Neural cell (in vitro differentiated cells): ENCODE measurements at regions not wholly inside any gene's neighbourhood (a gene's known extent, or its start where the extent isn't known, plus 50 kb on each side); places are given as distances from the start of the nearest gene placed in this dataset.
"Not testable (repeated sequence)": the region's sequence is repeated elsewhere in the genome, so short reads cannot be mapped to it uniquely, and the experiment has no call there.

Source experiments
- H2AFZ ChIP-seq: fragments of 200-600, 300-800 bp; sonication (generic), shearing (Covaris generic); 2 replicates; pipeline ENCODE4 v1.6.0; 2014; ENCODE audit warnings: low read depth, mild to moderate bottlenecking, antibody characterized with exemption, low read length, moderate library complexity
- H3F3A ChIP-seq: fragments of 200-600 bp; shearing (Covaris generic); 2 replicates; pipeline ENCODE4 v1.6.1; 2016; ENCODE audit warnings: mild to moderate bottlenecking, moderate library complexity, mixed read lengths, antibody characterized with exemption, low read length; ENCODE audit not compliant: insufficient read depth, poor library complexity, severe bottlenecking
- H3K27ac ChIP-seq: fragments of 200-600, 300-800 bp; sonication (generic), shearing (Covaris generic); 2 replicates; pipeline ENCODE4 v1.5.1; 2014; ENCODE audit warnings: mild to moderate bottlenecking, low read length, moderate library complexity
- H3K27me3 ChIP-seq: fragments of 300-800, 200-600 bp; sonication (generic), shearing (Covaris generic); 2 replicates; pipeline ENCODE4 v1.6.0; 2014; ENCODE audit warnings: mild to moderate bottlenecking, low read depth, low read length, moderate library complexity; ENCODE audit not compliant: insufficient read depth
- H3K36me3 ChIP-seq: fragments of 300-800, 200-600 bp; sonication (generic), shearing (Covaris generic); 2 replicates; pipeline ENCODE4 v1.5.1; 2014; ENCODE audit warnings: mild to moderate bottlenecking, antibody characterized with exemption, low read length, moderate library complexity; ENCODE audit not compliant: insufficient read depth
- H3K4me2 ChIP-seq: fragments of 300-800, 200-600 bp; sonication (generic), shearing (Covaris generic); 2 replicates; pipeline ENCODE4 v1.6.0; 2014; ENCODE audit warnings: mild to moderate bottlenecking, low read length
- H3K4me3 ChIP-seq: fragments of 300-800, 200-600 bp; sonication (generic), shearing (Covaris generic); 2 replicates; pipeline ENCODE4 v1.5.1; 2014; ENCODE audit warnings: mild to moderate bottlenecking, low read length, moderate library complexity
- H3K79me2 ChIP-seq: fragments of 200-600 bp; shearing (Covaris generic); replicated peaks from 2 replicates; pipeline ENCODE4 v1.6.0; 2014; ENCODE audit warnings: mild to moderate bottlenecking, low read length, moderate library complexity; ENCODE audit not compliant: insufficient read depth
- H3K9ac ChIP-seq: fragments of 300-800, 200-600 bp; sonication (generic), shearing (Covaris generic); 2 replicates; pipeline ENCODE4 v1.6.1; 2016; ENCODE audit warnings: mild to moderate bottlenecking, low read length, mixed read lengths
- H3K9me2 ChIP-seq: fragments of 200-600 bp; shearing (Covaris generic); 2 replicates; pipeline ENCODE4 v1.6.1; 2016; ENCODE audit warnings: mild to moderate bottlenecking, low read length, mixed read lengths; ENCODE audit not compliant: insufficient read depth
- H3K9me3 ChIP-seq: fragments of 200-600, 300-800 bp; sonication (generic), shearing (Covaris generic); 2 replicates; pipeline ENCODE4 v1.6.1; 2016; ENCODE audit warnings: mild to moderate bottlenecking, mixed run types, low read length, moderate library complexity, mixed read lengths
- H4K20me1 ChIP-seq: fragments of 200-600 bp; shearing (Covaris generic); 2 replicates; pipeline ENCODE4 v1.6.1; 2016; ENCODE audit warnings: mild to moderate bottlenecking, mixed run types; ENCODE audit not compliant: insufficient read depth
- EP300 ChIP-seq: fragments of 450-650 bp; conservative IDR thresholded peaks from 2 replicates; pipeline ENCODE4 v1.6.1; 2014; ENCODE audit warnings: antibody characterized with exemption, mild to moderate bottlenecking, moderate library complexity; ENCODE audit not compliant: poor library complexity, severe bottlenecking
- EZH2 ChIP-seq: fragments of 200-600, 300-800 bp; shearing (Covaris generic), sonication (generic); IDR thresholded peaks from 2 replicates; pipeline ENCODE4 v1.6.1; 2014; ENCODE audit warnings: antibody characterized with exemption, low read length, borderline replicate concordance, mild to moderate bottlenecking; ENCODE audit not compliant: insufficient read depth, poor library complexity, severe bottlenecking
- MXI1 ChIP-seq: fragments of 450-650 bp; conservative IDR thresholded peaks from 2 replicates; pipeline ENCODE4 v1.6.1; 2014; ENCODE audit warnings: antibody characterized with exemption, mild to moderate bottlenecking; ENCODE audit not compliant: poor library complexity, severe bottlenecking
- POLR2AphosphoS5 ChIP-seq: IDR thresholded peaks from 2 replicates; pipeline ENCODE4 v1.6.1; 2012
- RAD21 ChIP-seq: fragments of 450-650 bp; conservative IDR thresholded peaks from 2 replicates; pipeline ENCODE4 v1.6.1; 2014; ENCODE audit warnings: antibody characterized with exemption, mild to moderate bottlenecking, moderate library complexity
- REST ChIP-seq: IDR thresholded peaks from 2 replicates; pipeline ENCODE4 v1.6.1; 2012; ENCODE audit warnings: borderline replicate concordance
- SMC3 ChIP-seq: fragments of 450-650 bp; conservative IDR thresholded peaks from 2 replicates; pipeline ENCODE4 v1.6.1; 2014; ENCODE audit warnings: antibody characterized with exemption, mild to moderate bottlenecking, moderate library complexity; ENCODE audit not compliant: poor library complexity
- TAF1 ChIP-seq: IDR thresholded peaks from 2 replicates; pipeline ENCODE4 v1.6.1; 2012; ENCODE audit warnings: low read depth
- TF ChIP-seq, protein P1 (sequence below): fragments of 450-650 bp; IDR thresholded peaks from 2 replicates; pipeline ENCODE4 v1.5.1; 2014; ENCODE audit warnings: antibody characterized with exemption, mild to moderate bottlenecking, moderate library complexity; ENCODE audit not compliant: poor library complexity, severe bottlenecking

- Histone ChIP-seq H3K4me3 (no peak overlapping the region), H3K4me2 (no peak overlapping the region), H3F3A (no peaks in the 10 kb centered on the region), H4K20me1 (no peaks in the 10 kb centered on the region), H3K9me3 (no peaks in the 10 kb centered on the region), H2AFZ (no peak overlapping the region), H3K27me3 (no peaks in the 10 kb centered on the region), H3K9ac (no peak overlapping the region), H3K27ac (no peak overlapping the region), H3K79me2 (no peaks in the 10 kb centered on the region), H3K36me3 (no peaks in the 10 kb centered on the region), H3K9me2 (no peaks in the 10 kb centered on the region)
- TF ChIP-seq MXI1: no peak
- no peak for TF ChIP-seq EP300
- no peak for TF ChIP-seq SMC3
- no peak for TF ChIP-seq RAD21
- TF ChIP-seq TAF1: no peak
- TF ChIP-seq, protein P1, sequence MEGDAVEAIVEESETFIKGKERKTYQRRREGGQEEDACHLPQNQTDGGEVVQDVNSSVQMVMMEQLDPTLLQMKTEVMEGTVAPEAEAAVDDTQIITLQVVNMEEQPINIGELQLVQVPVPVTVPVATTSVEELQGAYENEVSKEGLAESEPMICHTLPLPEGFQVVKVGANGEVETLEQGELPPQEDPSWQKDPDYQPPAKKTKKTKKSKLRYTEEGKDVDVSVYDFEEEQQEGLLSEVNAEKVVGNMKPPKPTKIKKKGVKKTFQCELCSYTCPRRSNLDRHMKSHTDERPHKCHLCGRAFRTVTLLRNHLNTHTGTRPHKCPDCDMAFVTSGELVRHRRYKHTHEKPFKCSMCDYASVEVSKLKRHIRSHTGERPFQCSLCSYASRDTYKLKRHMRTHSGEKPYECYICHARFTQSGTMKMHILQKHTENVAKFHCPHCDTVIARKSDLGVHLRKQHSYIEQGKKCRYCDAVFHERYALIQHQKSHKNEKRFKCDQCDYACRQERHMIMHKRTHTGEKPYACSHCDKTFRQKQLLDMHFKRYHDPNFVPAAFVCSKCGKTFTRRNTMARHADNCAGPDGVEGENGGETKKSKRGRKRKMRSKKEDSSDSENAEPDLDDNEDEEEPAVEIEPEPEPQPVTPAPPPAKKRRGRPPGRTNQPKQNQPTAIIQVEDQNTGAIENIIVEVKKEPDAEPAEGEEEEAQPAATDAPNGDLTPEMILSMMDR: no peak
- no peak for TF ChIP-seq EZH2
Observed at GRCh38 chrX:1086444-1087409, 125.7 kb downstream of the CRLF2 start.

DNA sequence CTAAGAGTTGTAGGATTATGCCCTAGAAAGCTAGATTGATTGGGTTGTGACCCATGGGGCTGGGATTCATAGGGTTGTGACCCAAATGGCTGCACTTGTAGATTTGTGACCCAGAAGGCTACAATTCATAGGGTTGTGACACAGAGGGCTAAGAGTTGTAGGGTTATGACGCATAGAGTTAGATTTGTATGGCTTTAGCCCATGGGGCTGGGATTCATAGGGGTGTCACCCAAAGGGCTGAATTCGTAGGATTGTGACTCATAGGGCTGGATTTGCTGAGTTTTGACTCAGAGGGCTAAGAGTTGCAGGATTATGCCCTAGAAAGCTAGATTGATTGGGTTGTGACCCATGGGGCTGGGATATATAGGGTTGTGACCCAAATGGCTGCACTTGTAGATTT, 126.6 kb downstream of the CRLF2 start:
- H4K20me1 ChIP-seq, H3K9me3 ChIP-seq, H3K27me3 ChIP-seq, H3F3A ChIP-seq, H3K79me2 ChIP-seq, H3K4me3 ChIP-seq, H3K9me2 ChIP-seq, H2AFZ ChIP-seq, H3K4me2 ChIP-seq, H3K27ac ChIP-seq, H3K9ac ChIP-seq, H3K36me3 ChIP-seq: not testable (repeated sequence)

- Histone ChIP-seq H3K27me3 (no peaks in the 10 kb centered on the region), H3K9ac (no peak overlapping the region), H3K4me3 (no peak overlapping the region), H3K36me3 (no peaks in the 10 kb centered on the region), H2AFZ (no peak overlapping the region), H4K20me1 (no peaks in the 10 kb centered on the region), H3K27ac (no peak overlapping the region), H3K4me2 (no peak overlapping the region), H3F3A (no peaks in the 10 kb centered on the region), H3K9me3 (no peaks in the 10 kb centered on the region), H3K9me2 (no peaks in the 10 kb centered on the region), H3K79me2 (no peaks in the 10 kb centered on the region)
- no peak for TF ChIP-seq EP300
- TF ChIP-seq, protein P1: no peak
- no peak for TF ChIP-seq REST
- no peak for TF ChIP-seq TAF1
- TF ChIP-seq POLR2AphosphoS5: no peak
- no peak for TF ChIP-seq SMC3
- no peak for TF ChIP-seq MXI1
- no peak for TF ChIP-seq EZH2
- no peak for TF ChIP-seq RAD21
Observed at GRCh38 chrX:1084689-1085088, 127.8 kb downstream of the CRLF2 start.
